C4-2B (cell line): ENCODE measurements at regions not wholly inside any gene's neighbourhood (a gene's known extent, or its start where the extent isn't known, plus 50 kb on each side); places are given as distances from the start of the nearest gene placed in this dataset.

Experiments
- CTCF ChIP-seq: fragments of 450-650 bp; conservative IDR thresholded peaks from 2 replicates; pipeline ENCODE4 v1.5.1; 2017; ENCODE audit warnings: mild to moderate bottlenecking
- ZFX ChIP-seq: fragments of 450-650 bp; IDR thresholded peaks from 2 replicates; pipeline ENCODE4 v1.6.1; 2017

GRCh38 chr12:33581613-33582122 lies 142.0 kb upstream of the SYT10 start:
- TF ChIP-seq CTCF, result no peak
- TF ChIP-seq ZFX, result no peak
